NB4 (cell line): ENCODE measurements at regions not wholly inside any gene's neighbourhood (a gene's known extent, or its start where the extent isn't known, plus 50 kb on each side); places are given as distances from the start of the nearest gene placed in this dataset.

ENCODE experiments used
- CTCF ChIP-seq: IDR thresholded peaks from one replicate; pipeline ENCODE4 v1.5.1; 2012; ENCODE audit warnings: low read depth, low read length
- MYC ChIP-seq: IDR thresholded peaks from 2 replicates; pipeline ENCODE4 v1.6.1; 2011; ENCODE audit warnings: low read depth, low read length
- POLR2A ChIP-seq: IDR thresholded peaks from 2 replicates; pipeline ENCODE4 v1.6.1; 2011; ENCODE audit warnings: mild to moderate bottlenecking; ENCODE audit not compliant: insufficient read length; ENCODE audit errors: extremely low read depth
- TF ChIP-seq, protein P1 (sequence below): IDR thresholded peaks from 2 replicates; pipeline ENCODE4 v1.6.1; 2011; ENCODE audit warnings: low read depth, low read length

DNA sequence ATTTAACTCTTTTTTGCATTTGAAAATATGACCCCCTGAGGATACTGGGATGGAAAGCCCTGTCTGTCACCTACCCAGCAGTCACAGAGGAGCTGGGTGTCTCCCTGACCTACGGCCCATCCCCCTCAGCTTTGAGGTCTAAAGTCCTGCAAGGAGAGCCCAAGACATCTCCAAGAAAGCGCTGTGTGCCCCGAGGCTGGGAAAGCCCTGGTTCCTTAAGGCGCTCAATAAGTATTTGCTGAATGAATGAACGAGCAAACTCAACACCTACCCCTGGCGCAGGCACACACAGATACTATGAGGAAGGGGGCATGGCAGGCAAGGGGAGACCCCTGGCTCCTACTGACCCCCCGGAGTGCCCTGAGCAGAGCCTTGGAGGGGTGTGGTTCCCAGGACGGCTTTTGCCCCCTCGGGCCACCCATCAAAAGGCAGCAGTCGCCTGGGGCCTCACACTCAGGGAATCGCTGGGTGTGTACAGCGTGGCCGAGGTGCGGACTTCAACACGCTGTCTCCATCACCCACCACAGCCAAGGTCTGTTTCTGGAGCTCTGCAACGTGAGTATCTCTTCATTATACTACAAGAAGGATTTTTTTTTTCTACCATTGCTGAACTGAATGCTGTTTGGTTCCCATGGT lies 211.6 kb downstream of the ERCC6L2 start:
- TF ChIP-seq CTCF (no peak), POLR2A (no peak), MYC (no peak)
- TF ChIP-seq, protein P1, sequence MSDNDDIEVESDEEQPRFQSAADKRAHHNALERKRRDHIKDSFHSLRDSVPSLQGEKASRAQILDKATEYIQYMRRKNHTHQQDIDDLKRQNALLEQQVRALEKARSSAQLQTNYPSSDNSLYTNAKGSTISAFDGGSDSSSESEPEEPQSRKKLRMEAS, result no peak
